ENCODE measurements at regions not wholly inside any gene's neighbourhood (a gene's known extent, or its start where the extent isn't known, plus 50 kb on each side); places are given as distances from the start of the nearest gene placed in this dataset.

- TF ChIP-seq BCL6B (tag by site-specific recombination; IDR thresholded peaks at IDR 0.05) (no peak), ZEB2 (tag by site-specific recombination; IDR thresholded peaks at IDR 0.05) (no peak), ZBTB48 (tag by site-specific recombination; IDR thresholded peaks at IDR 0.05) (no peak), ZNF48 (tag by site-specific recombination; IDR thresholded peaks at IDR 0.05) (no peak), ZNF221 (tag by site-specific recombination; IDR thresholded peaks at IDR 0.05; ENCODE audit: borderline replicate concordance) (no peak), CTCF (tag by site-specific recombination; IDR thresholded peaks at IDR 0.05) (no peak), ELK4 (IDR thresholded peaks at IDR 0.05; ENCODE audit: borderline replicate concordance, low read depth, low read length) (no peak), ZNF558 (tag by site-specific recombination; IDR thresholded peaks at IDR 0.05) (no peak)
Measured at GRCh38 chr11:130547761-130548490, 99.5 kb downstream of the ADAMTS15 start (continued).

GRCh38 chr11:130548491-130548833 lies 100.0 kb downstream of the ADAMTS15 start:
- Histone ChIP-seq H3K9me3 (ENCODE audit: control insufficient read depth, insufficient read depth, low read depth, low read length) (no peaks in the 10 kb centered on the region), H3K27ac (ENCODE audit: extremely low read depth, low read depth, low read length) (no peak overlapping the region), H3K4me3 (ENCODE audit: low read depth, low read length) (no peak overlapping the region), H3K4me1 (ENCODE audit: control insufficient read depth, insufficient read depth, low read length) (no peaks in the 10 kb centered on the region), H3K36me3 (ENCODE audit: control insufficient read depth in 2 of 2, insufficient read depth in 1 of 2, low read length in 2 of 2) (no peaks in the 10 kb centered on the region)
- CTCF ChIA-PET = interaction anchor here (0.6 to 1.7 kb wide), 5 partner anchors 80 to 309 kb away, joined by 3 to 4 read pairs (median 3); no protein-coding TSS in a partner anchor
- POLR2A ChIA-PET = interaction anchor here (1.6 kb wide), 1 partner anchor 100 kb away, joined by 3 read pairs; no protein-coding TSS in a partner anchor
- TF ChIP-seq ZNF48 (tag by site-specific recombination; IDR thresholded peaks at IDR 0.05) (no peak), HIC1 (tag by site-specific recombination; IDR thresholded peaks at IDR 0.05) (no peak), ZNF354C (tag by site-specific recombination; IDR thresholded peaks at IDR 0.05; ENCODE audit: borderline replicate concordance, low read depth) (no peak), ZNF280C (tag by site-specific recombination; IDR thresholded peaks at IDR 0.05) (no peak), ZBTB48 (tag by site-specific recombination; IDR thresholded peaks at IDR 0.05) (no peak), RBAK (tag by site-specific recombination; IDR thresholded peaks at IDR 0.05) (no peak), ZNF302 (tag by site-specific recombination; IDR thresholded peaks at IDR 0.05; ENCODE audit: low read depth) (no peak)
